ENCODE measurements at regions not wholly inside any gene's neighbourhood (a gene's known extent, or its start where the extent isn't known, plus 50 kb on each side); places are given as distances from the start of the nearest gene placed in this dataset.

- TF ChIP-seq CTCF (IDR thresholded peaks at IDR 0.05) = no peak
- TF ChIP-seq POLR2AphosphoS5 (IDR thresholded peaks at IDR 0.05) = no peak
- TF ChIP-seq POLR2A (IDR thresholded peaks at IDR 0.05) = no peak
These were observed 228.6 kb upstream of the LINC00305 start for GRCh38 chr18:64377446-64377845.
